Liver (tissue), 3 donors: ENCODE measurements at regions not wholly inside any gene's neighbourhood (a gene's known extent, or its start where the extent isn't known, plus 50 kb on each side); places are given as distances from the start of the nearest gene placed in this dataset.

ENCODE experiments used
- ATF3 ChIP-seq: IDR thresholded peaks from 2 replicates; pipeline ENCODE4 v1.6.1; 2016; ENCODE audit warnings: antibody characterized with exemption
- CTCF ChIP-seq: fragments of 150-350 bp; IDR thresholded peaks from 2 replicates; pipeline ENCODE4 v1.5.1; 2017; ENCODE audit warnings: improper control_type of control experiment, low read depth, low read length; ENCODE audit not compliant: missing input control
- EGR1 ChIP-seq, 2 donors: IDR thresholded peaks; 2 replicates each; pipeline ENCODE4 v1.6.1; 2016 to 2018; ENCODE audit warnings: antibody characterized with exemption in 2 of 2, low read depth in 2 of 2
- FOXA1 ChIP-seq: IDR thresholded peaks from 2 replicates; pipeline ENCODE4 v1.6.1; 2016; ENCODE audit warnings: antibody characterized with exemption
- GABPA ChIP-seq, 2 donors: IDR thresholded peaks in 1 of 2; conservative IDR thresholded peaks in 1 of 2; 2 replicates each; pipeline ENCODE4 v1.6.1; 2016; ENCODE audit warnings: antibody characterized with exemption in 2 of 2, mild to moderate bottlenecking in 1 of 2, moderate library complexity in 1 of 2
- REST ChIP-seq: IDR thresholded peaks from 2 replicates; pipeline ENCODE4 v1.6.1; 2016; ENCODE audit warnings: antibody characterized with exemption, mild to moderate bottlenecking
- TF ChIP-seq, protein P1 (sequence below): IDR thresholded peaks from 2 replicates; pipeline ENCODE4 v1.6.1; 2016; ENCODE audit warnings: antibody characterized with exemption
- donor health status: healthy.
- donor health status: healthy.

- TF ChIP-seq REST (no peak), CTCF (no peak), ATF3 (no peak), EGR1 (IDR thresholded peaks at IDR 0.05; ENCODE audit: low read depth in 2 of 2) (no peak), FOXA1 (no peak), GABPA (IDR thresholded peaks at IDR 0.05 in 1 of 2, conservative IDR thresholded peaks at IDR 0.05 in 1 of 2) (no peak)
- TF ChIP-seq, protein P1, sequence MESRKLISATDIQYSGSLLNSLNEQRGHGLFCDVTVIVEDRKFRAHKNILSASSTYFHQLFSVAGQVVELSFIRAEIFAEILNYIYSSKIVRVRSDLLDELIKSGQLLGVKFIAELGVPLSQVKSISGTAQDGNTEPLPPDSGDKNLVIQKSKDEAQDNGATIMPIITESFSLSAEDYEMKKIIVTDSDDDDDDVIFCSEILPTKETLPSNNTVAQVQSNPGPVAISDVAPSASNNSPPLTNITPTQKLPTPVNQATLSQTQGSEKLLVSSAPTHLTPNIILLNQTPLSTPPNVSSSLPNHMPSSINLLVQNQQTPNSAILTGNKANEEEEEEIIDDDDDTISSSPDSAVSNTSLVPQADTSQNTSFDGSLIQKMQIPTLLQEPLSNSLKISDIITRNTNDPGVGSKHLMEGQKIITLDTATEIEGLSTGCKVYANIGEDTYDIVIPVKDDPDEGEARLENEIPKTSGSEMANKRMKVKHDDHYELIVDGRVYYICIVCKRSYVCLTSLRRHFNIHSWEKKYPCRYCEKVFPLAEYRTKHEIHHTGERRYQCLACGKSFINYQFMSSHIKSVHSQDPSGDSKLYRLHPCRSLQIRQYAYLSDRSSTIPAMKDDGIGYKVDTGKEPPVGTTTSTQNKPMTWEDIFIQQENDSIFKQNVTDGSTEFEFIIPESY, result no peak
Observed at GRCh38 chr5:63726496-63726895, 235.7 kb downstream of the HTR1A start.
